ENCODE measurements at regions not wholly inside any gene's neighbourhood (a gene's known extent, or its start where the extent isn't known, plus 50 kb on each side); places are given as distances from the start of the nearest gene placed in this dataset.

- no peak for TF ChIP-seq CTCF (IDR thresholded peaks at IDR 0.05; ENCODE audit: low read depth, low read length)
- no peak for TF ChIP-seq MAX (IDR thresholded peaks at IDR 0.05; ENCODE audit: low read depth, low read length)
- TF ChIP-seq POLR2A (IDR thresholded peaks at IDR 0.05; ENCODE audit: extremely low read depth, insufficient read length) = no peak
- no peak for TF ChIP-seq MYC (IDR thresholded peaks at IDR 0.05; ENCODE audit: low read depth, low read length)
Observed at GRCh38 chr4:84110040-84110439, 389.1 kb downstream of the NKX6-1 start.
